GM10266 (cell line): ENCODE measurements at regions not wholly inside any gene's neighbourhood (a gene's known extent, or its start where the extent isn't known, plus 50 kb on each side); places are given as distances from the start of the nearest gene placed in this dataset.
A peak's percentile ranks its signal among the peaks of the same experiment; 100 is the strongest.
"Not testable (repeated sequence)": the region's sequence is repeated elsewhere in the genome, so short reads cannot be mapped to it uniquely, and the experiment has no call there.

Experiments used
- DNase-seq: peaks from one replicate; pipeline ENCODE4 v3.0.0; 2012; ENCODE audit errors: extremely low spot score
- TF ChIP-seq, protein P1 (sequence below): IDR thresholded peaks from 2 replicates; pipeline ENCODE4 v1.5.1; 2012; ENCODE audit warnings: mild to moderate bottlenecking, low read depth; ENCODE audit not compliant: control insufficient read depth, insufficient read depth; ENCODE audit errors: missing control alignments

DNA sequence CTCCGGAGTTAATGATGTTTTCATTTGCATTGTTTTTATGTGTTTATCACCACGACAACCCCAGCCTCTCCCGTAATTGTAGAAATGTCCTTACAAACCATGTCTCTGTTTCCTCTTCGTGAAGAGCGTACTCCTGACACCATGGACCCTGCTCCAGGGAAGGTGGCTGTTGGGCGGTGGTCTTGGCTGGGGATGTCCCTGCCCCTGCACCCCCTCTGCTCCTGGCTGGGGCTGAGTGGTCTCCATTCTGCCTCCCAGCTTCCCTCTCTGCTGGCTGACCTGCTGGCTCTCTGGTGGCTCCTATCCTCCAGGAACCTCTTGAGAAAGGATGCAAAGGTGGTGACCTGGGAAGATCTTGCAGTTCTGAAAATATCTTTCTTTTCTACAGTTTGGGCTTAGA lies 81.1 kb downstream of the ASB1 start:
- TF ChIP-seq, protein P1, sequence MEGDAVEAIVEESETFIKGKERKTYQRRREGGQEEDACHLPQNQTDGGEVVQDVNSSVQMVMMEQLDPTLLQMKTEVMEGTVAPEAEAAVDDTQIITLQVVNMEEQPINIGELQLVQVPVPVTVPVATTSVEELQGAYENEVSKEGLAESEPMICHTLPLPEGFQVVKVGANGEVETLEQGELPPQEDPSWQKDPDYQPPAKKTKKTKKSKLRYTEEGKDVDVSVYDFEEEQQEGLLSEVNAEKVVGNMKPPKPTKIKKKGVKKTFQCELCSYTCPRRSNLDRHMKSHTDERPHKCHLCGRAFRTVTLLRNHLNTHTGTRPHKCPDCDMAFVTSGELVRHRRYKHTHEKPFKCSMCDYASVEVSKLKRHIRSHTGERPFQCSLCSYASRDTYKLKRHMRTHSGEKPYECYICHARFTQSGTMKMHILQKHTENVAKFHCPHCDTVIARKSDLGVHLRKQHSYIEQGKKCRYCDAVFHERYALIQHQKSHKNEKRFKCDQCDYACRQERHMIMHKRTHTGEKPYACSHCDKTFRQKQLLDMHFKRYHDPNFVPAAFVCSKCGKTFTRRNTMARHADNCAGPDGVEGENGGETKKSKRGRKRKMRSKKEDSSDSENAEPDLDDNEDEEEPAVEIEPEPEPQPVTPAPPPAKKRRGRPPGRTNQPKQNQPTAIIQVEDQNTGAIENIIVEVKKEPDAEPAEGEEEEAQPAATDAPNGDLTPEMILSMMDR = no peak
- DNase-seq = no peak

GRCh38 chr2:238509151-238509835 lies 82.6 kb downstream of the ASB1 start:
- TF ChIP-seq, protein P1 = no peak
- no peak for DNase-seq

DNA sequence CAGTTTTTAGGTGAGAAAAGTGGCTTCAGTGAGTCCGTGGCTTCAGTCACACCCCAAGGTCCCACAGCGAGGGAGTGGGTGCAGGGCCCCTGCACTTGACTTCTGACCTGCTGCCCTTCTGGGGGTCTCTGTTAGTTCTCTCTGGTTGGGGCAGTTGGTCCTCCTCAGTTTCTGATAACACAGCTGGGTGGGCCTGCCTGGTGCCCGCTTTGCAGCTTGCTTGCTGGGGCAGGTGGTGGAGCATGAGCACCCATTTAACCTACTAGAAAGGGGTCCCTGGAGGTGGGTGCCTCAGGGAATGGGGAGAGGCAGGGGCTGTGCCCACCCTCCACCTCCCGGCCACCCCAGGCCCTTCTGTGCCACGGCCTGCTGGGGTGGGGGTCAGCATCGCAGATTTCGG lies 83.2 kb downstream of the ASB1 start:
- TF ChIP-seq, protein P1 = no peak

DNA sequence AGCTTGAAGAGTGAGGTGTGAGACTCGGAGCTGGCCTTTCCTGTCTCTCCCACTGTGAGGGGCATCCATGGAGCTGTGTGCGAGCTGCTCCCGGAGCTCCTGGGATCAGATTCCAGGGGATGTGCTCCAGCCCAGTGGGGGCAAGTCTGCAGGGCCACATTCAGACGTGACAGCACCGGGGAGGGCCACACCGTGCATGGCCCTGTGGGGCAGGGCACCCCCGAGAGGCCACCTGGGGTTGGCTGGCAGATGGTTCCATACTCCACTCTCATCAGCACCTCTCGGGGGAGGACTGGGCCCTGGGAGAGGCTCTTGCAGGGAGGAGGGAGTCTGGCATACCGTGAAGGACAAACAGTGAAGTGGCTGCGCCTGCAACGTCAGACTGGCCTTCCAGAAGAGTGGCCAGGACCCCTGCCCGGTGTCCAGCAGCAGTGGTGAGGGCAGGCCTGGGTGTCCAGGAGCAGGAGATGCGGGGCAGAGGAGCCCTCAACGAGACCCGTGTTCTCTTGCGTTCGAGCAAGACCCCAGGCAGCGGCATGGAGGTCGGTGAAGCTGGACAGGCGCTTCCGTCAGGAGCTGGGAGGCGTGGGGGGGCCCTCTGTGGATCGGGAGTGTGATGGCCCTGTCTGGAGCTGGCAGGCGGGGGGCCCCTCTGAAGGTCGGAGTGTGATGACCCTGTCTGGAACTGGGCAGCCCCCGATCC lies 84.3 kb downstream of the ASB1 start:
- TF ChIP-seq, protein P1 = no peak
- DNase-seq = no peak

More for the DNA sequence above, 83.2 kb downstream of the ASB1 start:
- no peak for DNase-seq

DNA sequence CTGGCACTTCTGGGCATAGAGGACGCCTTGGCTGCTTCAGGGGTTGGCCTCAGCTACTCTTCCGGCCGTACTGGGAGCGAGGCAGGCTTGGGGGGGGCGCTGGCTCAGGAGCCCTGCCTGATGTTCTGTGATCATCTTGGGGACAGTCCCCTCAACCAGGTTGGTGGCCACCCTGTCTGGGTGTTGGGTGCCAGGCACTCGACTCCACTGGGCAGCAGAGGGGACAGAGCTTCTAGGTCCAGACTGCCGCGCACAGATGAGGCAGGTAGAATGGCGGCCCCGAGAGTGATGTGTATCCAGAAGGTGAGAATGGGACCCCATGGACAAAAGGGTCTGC lies 84.9 kb downstream of the ASB1 start:
- TF ChIP-seq, protein P1 = no peak

DNA sequence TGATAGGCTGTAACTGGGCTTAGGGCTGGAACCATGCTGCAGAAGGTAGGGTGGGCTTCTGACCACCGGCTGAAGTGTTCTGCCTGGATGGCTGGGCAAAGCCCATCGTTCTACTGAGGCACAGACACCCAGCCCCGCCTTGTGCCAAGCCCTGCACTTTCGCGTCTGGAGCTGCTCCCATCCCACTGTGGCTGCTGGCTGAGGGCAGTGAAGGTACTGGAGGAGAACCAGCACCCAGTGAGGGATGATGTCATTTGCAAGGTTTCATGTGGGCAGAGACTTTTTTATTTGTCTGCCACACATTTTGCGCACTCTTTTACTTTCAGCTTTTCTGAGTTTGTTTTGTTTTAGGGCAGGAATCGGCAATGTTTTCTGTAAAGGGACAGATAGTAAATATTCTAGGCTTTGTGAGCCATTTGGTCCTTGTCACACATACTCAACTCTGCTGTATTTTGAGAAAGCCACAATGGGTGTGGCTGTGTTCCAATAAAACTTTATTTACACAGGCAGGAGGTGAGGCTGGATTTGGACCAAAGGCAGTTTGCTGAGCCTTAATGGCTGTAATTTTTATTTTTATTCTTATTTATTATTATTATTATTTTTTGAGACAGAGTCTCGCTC lies 85.6 kb downstream of the ASB1 start:
- TF ChIP-seq, protein P1 = no peak
- no peak for DNase-seq

More for the DNA sequence above, 84.9 kb downstream of the ASB1 start:
- DNase-seq = no peak

- TF ChIP-seq, protein P1 = peak; percentile 51
- DNase-seq = peak; percentile 69
These were observed 86.6 kb downstream of the ASB1 start for GRCh38 chr2:238513346-238513745.

DNA sequence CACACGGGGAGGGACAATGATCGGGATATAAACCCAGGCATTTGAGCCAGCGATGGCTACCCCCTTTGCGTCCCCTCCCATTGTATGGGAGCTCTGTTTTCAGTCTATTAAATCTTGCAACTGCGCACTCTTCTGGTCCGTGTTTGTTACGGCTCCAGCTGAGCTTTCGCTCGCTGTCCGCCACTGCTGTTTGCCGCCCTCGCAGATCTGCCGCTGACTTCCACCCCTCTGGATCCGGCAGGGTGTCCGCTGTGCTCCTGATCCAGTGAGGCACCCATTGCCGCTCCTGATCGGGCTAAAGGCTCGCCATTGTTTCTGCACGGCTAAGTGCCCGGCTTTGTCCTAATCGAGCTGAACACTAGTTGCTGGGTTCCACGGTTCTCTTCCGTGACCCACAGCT lies 87.3 kb downstream of the ASB1 start:
- not testable (repeated sequence) for DNase-seq
